HEK293 (cell line): ENCODE measurements at regions not wholly inside any gene's neighbourhood (a gene's known extent, or its start where the extent isn't known, plus 50 kb on each side); places are given as distances from the start of the nearest gene placed in this dataset.

ENCODE experiments used
- CTCF ChIA-PET: fragments of 350-600 bp; formaldehyde crosslinking; extraction: SDS; loops from one replicate; lab custom pipeline; 2021; ENCODE audit warnings: antibody characterized with exemption; lab: Yijun Ruan, JAX
- POLR2A ChIA-PET: fragments of 300-600 bp; formaldehyde crosslinking; extraction: SDS; loops from one replicate; lab custom pipeline; 2020; ENCODE audit warnings: antibody characterized with exemption, inconsistent platforms; lab: Yijun Ruan, JAX
- H3K27ac ChIP-seq: fragments of 200-500 bp; sonication (Bioruptor generic); 2 replicates; pipeline ENCODE4 v1.5.1; 2014; ENCODE audit warnings: low read depth, low read length, control low read depth, inconsistent platforms; ENCODE audit errors: extremely low read depth
- H3K36me3 ChIP-seq, 2 experiments: fragments of 200-500 bp in 1 of 2; sonication (Bioruptor generic) in 1 of 2; 1 replicate in 1 of 2; 2 replicates in 1 of 2; pipeline ENCODE4 v1.5.1; 2014 to 2017; ENCODE audit warnings: inconsistent platforms in 2 of 2, low read length in 2 of 2; ENCODE audit not compliant: control insufficient read depth in 2 of 2, insufficient read depth in 1 of 2
- H3K4me1 ChIP-seq: fragments of 200-500 bp; sonication (Bioruptor generic); 2 replicates; pipeline ENCODE4 v1.5.1; 2014; ENCODE audit warnings: mild to moderate bottlenecking, low read length, inconsistent platforms; ENCODE audit not compliant: control insufficient read depth, insufficient read depth
- H3K4me3 ChIP-seq: 2 replicates; pipeline ENCODE4 v1.5.1; 2011; ENCODE audit warnings: low read depth, mild to moderate bottlenecking, control low read depth, low read length, moderate library complexity
- H3K9me3 ChIP-seq: fragments of 200-500 bp; sonication (Bioruptor generic); 2 replicates; pipeline ENCODE4 v1.5.1; 2014; ENCODE audit warnings: low read depth, low read length, inconsistent platforms; ENCODE audit not compliant: control insufficient read depth, insufficient read depth
- FEZF1 ChIP-seq: fragments of 450-650 bp; formaldehyde crosslinking; IDR thresholded peaks from 2 replicates; pipeline ENCODE4 v1.5.1; 2016; ENCODE audit warnings: missing biosample characterization, missing genetic modification characterization
- GLIS2 ChIP-seq: fragments of 450-650 bp; formaldehyde crosslinking; IDR thresholded peaks from 2 replicates; pipeline ENCODE4 v1.5.1; 2016; ENCODE audit warnings: missing biosample characterization, missing genetic modification characterization
- KLF8 ChIP-seq: fragments of 450-650 bp; formaldehyde crosslinking; IDR thresholded peaks from 2 replicates; pipeline ENCODE4 v1.5.1; 2016; ENCODE audit warnings: missing biosample characterization, missing genetic modification characterization
- KLF9 ChIP-seq: fragments of 450-650 bp; formaldehyde crosslinking; IDR thresholded peaks from 2 replicates; pipeline ENCODE4 v1.5.1; 2016; ENCODE audit warnings: missing biosample characterization, missing genetic modification characterization, low read depth
- MEIS1 ChIP-seq: sonication (generic); formaldehyde crosslinking; IDR thresholded peaks from 2 replicates; pipeline ENCODE4 v1.8.1; 2022; ENCODE audit warnings: missing genetic modification reagents, mild to moderate bottlenecking, borderline replicate concordance
- SP7 ChIP-seq: fragments of 450-650 bp; formaldehyde crosslinking; IDR thresholded peaks from 2 replicates; pipeline ENCODE4 v1.5.1; 2016; ENCODE audit warnings: missing biosample characterization, missing genetic modification characterization
- TRIM28 ChIP-seq: IDR thresholded peaks from 2 replicates; pipeline ENCODE4 v1.6.1; 2011; ENCODE audit warnings: low read length, control low read depth, borderline replicate concordance
- ZBTB17 ChIP-seq: fragments of 450-650 bp; formaldehyde crosslinking; IDR thresholded peaks from 2 replicates; pipeline ENCODE4 v1.5.1; 2016; ENCODE audit warnings: missing biosample characterization, missing genetic modification characterization
- ZBTB21 ChIP-seq: fragments of 450-650 bp; formaldehyde crosslinking; IDR thresholded peaks from 2 replicates; pipeline ENCODE4 v1.5.1; 2017; ENCODE audit warnings: missing biosample characterization, missing genetic modification characterization
- ZIC2 ChIP-seq: fragments of 450-650 bp; formaldehyde crosslinking; IDR thresholded peaks from 2 replicates; pipeline ENCODE4 v1.5.1; 2016; ENCODE audit warnings: missing biosample characterization, missing genetic modification characterization
- ZNF133 ChIP-seq: fragments of 450-650 bp; formaldehyde crosslinking; IDR thresholded peaks from 2 replicates; pipeline ENCODE4 v1.5.1; 2016; ENCODE audit warnings: missing biosample characterization, missing genetic modification characterization
- ZNF184 ChIP-seq: fragments of 450-650 bp; IDR thresholded peaks from 2 replicates; pipeline ENCODE4 v1.5.1; 2018; ENCODE audit warnings: missing biosample characterization, mild to moderate bottlenecking, missing genetic modification characterization
- ZNF239 ChIP-seq: fragments of 450-650 bp; formaldehyde crosslinking; IDR thresholded peaks from 2 replicates; pipeline ENCODE4 v1.5.1; 2016; ENCODE audit warnings: missing biosample characterization, missing genetic modification characterization
- ZNF24 ChIP-seq: fragments of 450-650 bp; formaldehyde crosslinking; IDR thresholded peaks from 2 replicates; pipeline ENCODE4 v1.5.1; 2016; ENCODE audit warnings: missing biosample characterization, missing genetic modification characterization
- ZNF335 ChIP-seq: fragments of 450-650 bp; formaldehyde crosslinking; conservative IDR thresholded peaks from 2 replicates; pipeline ENCODE4 v1.5.1; 2016; ENCODE audit warnings: missing biosample characterization, missing genetic modification characterization
- ZNF366 ChIP-seq: fragments of 450-650 bp; formaldehyde crosslinking; conservative IDR thresholded peaks from 2 replicates; pipeline ENCODE4 v1.5.1; 2016; ENCODE audit warnings: missing biosample characterization, missing genetic modification characterization
- ZNF473 ChIP-seq: fragments of 450-650 bp; formaldehyde crosslinking; IDR thresholded peaks from 2 replicates; pipeline ENCODE4 v1.5.1; 2017; ENCODE audit warnings: missing biosample characterization, missing genetic modification characterization
- ZNF529 ChIP-seq: fragments of 450-650 bp; formaldehyde crosslinking; IDR thresholded peaks from 2 replicates; pipeline ENCODE4 v1.5.1; 2017; ENCODE audit warnings: missing genetic modification characterization, missing biosample characterization; ENCODE audit not compliant: insufficient replicate concordance
- ZNF701 ChIP-seq: fragments of 450-650 bp; formaldehyde crosslinking; IDR thresholded peaks from 2 replicates; pipeline ENCODE4 v1.5.1; 2016; ENCODE audit warnings: missing biosample characterization, missing genetic modification characterization
- ZNF785 ChIP-seq: fragments of 450-650 bp; formaldehyde crosslinking; IDR thresholded peaks from 2 replicates; pipeline ENCODE4 v1.5.1; 2016; ENCODE audit warnings: missing biosample characterization, missing genetic modification characterization
- TF ChIP-seq, protein P1 (sequence below): fragments of 450-650 bp; formaldehyde crosslinking; IDR thresholded peaks from 2 replicates; pipeline ENCODE4 v1.5.1; 2016; ENCODE audit warnings: missing biosample characterization, missing genetic modification characterization
- TF ChIP-seq, protein P2 (sequence below): fragments of 450-650 bp; formaldehyde crosslinking; IDR thresholded peaks from 2 replicates; pipeline ENCODE4 v1.5.1; 2016; ENCODE audit warnings: missing biosample characterization, missing genetic modification characterization
- TF ChIP-seq, protein P3 (sequence below): fragments of 450-650 bp; formaldehyde crosslinking; IDR thresholded peaks from 2 replicates; pipeline ENCODE4 v1.5.1; 2016; ENCODE audit warnings: missing biosample characterization, missing genetic modification characterization
- TF ChIP-seq, protein P4 (sequence below): fragments of 450-650 bp; formaldehyde crosslinking; IDR thresholded peaks from 2 replicates; pipeline ENCODE4 v1.5.1; 2017; ENCODE audit warnings: missing biosample characterization, missing genetic modification characterization
- TF ChIP-seq, protein P5 (sequence below): fragments of 450-650 bp; formaldehyde crosslinking; IDR thresholded peaks from 2 replicates; pipeline ENCODE4 v1.5.1; 2017; ENCODE audit warnings: missing biosample characterization, missing genetic modification characterization
- TF ChIP-seq, protein P6 (sequence below): fragments of 450-650 bp; formaldehyde crosslinking; IDR thresholded peaks from 2 replicates; pipeline ENCODE4 v1.5.1; 2016; ENCODE audit warnings: missing biosample characterization, missing genetic modification characterization

DNA sequence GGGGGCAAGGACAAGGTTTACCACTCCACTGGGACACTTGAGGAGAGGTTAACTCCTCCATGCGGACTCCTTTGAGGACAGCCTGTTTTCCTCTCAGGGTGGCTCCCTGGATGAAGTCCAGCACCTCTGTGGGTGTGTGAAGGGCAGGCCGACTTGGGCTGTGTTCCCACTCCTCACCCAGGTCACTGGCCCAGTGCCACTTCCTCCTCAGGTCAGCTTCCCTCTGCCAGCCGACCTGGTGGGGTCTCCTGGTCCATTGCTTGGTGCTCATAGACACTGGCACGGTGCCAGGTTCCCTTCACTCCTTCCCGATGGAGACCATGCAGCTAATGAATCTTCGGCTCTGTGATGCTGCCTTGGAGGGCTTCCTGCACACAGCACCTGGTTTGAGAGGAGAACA is 146.4 kb upstream of the RTL1 start (continued):
- TF ChIP-seq TRIM28 (no peak), ZNF473 (tag by site-specific recombination) (no peak), ZNF785 (tag by site-specific recombination) (no peak), FEZF1 (tag by site-specific recombination) (no peak), ZIC2 (tag by site-specific recombination) (no peak), ZNF239 (no peak), GLIS2 (tag by site-specific recombination) (no peak)
- TF ChIP-seq, protein P1, sequence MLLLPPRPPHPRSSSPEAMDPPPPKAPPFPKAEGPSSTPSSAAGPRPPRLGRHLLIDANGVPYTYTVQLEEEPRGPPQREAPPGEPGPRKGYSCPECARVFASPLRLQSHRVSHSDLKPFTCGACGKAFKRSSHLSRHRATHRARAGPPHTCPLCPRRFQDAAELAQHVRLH = no peak

DNA sequence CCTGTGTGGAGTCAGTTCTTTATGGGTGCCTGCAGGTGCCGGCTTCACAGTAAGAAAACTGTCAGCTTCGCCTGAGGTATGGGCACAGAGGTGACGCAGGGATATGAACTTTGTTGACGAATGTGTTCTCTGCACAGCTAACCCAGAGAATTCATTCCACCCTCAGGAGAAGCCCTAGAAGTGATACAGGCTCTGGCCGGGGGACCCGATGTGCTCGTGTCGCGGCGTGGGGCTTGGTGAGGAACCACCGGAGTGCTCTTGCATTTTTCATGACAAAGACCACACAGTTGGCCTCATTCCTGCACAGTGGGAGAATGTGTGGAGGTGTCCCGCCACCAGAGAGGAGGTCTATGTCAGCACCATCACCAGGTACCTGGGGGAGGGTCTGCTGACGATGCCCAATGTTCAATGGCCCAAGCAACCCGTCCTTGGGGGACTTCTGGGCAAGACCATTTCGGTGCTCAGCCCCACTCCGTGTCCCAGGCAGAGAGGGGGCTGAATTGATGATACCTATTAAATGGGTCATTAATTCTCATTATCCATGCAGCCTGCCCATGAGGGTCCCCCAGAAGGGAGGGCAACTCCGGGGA is 147.5 kb upstream of the RTL1 start:
- TF ChIP-seq ZNF335 = no peak
- TF ChIP-seq ZNF529 (tag by site-specific recombination) = no peak
- no peak for TF ChIP-seq ZBTB21 (tag by site-specific recombination)
- TF ChIP-seq MEIS1 (CRISPR knock-in tag) = no peak
- TF ChIP-seq, protein P2, sequence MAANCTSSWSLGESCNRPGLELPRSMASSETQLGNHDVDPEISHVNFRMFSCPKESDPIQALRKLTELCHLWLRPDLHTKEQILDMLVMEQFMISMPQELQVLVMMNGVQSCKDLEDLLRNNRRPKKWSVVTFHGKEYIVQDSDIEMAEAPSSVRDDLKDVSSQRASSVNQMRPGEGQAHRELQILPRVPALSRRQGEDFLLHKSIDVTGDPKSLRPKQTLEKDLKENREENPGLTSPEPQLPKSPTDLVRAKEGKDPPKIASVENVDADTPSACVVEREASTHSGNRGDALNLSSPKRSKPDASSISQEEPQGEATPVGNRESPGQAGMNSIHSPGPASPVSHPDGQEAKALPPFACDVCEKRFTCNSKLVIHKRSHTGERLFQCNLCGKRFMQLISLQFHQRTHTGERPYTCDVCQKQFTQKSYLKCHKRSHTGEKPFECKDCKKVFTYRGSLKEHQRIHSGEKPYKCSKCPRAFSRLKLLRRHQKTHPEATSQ (tag by site-specific recombination) = no peak
- TF ChIP-seq SP7 = no peak
- TF ChIP-seq ZNF133 (tag by site-specific recombination) = no peak
- TF ChIP-seq, protein P3, sequence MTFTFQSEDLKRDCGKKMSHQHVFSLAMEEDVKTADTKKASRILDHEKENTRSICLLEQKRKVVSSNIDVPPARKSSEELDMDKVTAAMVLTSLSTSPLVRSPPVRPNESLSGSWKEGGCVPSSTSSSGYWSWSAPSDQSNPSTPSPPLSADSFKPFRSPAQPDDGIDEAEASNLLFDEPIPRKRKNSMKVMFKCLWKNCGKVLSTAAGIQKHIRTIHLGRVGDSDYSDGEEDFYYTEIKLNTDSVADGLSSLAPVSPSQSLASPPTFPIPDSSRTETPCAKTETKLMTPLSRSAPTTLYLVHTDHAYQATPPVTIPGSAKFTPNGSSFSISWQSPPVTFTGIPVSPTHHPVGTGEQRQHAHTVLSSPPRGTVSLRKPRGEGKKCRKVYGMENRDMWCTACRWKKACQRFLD (tag by site-specific recombination) = no peak
- TF ChIP-seq ZNF24 (tag by site-specific recombination) = no peak
- no peak for TF ChIP-seq KLF9 (tag by site-specific recombination)
- TF ChIP-seq, protein P4, sequence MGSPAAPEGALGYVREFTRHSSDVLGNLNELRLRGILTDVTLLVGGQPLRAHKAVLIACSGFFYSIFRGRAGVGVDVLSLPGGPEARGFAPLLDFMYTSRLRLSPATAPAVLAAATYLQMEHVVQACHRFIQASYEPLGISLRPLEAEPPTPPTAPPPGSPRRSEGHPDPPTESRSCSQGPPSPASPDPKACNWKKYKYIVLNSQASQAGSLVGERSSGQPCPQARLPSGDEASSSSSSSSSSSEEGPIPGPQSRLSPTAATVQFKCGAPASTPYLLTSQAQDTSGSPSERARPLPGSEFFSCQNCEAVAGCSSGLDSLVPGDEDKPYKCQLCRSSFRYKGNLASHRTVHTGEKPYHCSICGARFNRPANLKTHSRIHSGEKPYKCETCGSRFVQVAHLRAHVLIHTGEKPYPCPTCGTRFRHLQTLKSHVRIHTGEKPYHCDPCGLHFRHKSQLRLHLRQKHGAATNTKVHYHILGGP (tag by site-specific recombination) = no peak
- no peak for TF ChIP-seq ZNF184 (tag by site-specific recombination)
- TF ChIP-seq KLF8 (tag by site-specific recombination) = no peak
- TF ChIP-seq ZNF701 (tag by site-specific recombination) = no peak
- TF ChIP-seq, protein P5, sequence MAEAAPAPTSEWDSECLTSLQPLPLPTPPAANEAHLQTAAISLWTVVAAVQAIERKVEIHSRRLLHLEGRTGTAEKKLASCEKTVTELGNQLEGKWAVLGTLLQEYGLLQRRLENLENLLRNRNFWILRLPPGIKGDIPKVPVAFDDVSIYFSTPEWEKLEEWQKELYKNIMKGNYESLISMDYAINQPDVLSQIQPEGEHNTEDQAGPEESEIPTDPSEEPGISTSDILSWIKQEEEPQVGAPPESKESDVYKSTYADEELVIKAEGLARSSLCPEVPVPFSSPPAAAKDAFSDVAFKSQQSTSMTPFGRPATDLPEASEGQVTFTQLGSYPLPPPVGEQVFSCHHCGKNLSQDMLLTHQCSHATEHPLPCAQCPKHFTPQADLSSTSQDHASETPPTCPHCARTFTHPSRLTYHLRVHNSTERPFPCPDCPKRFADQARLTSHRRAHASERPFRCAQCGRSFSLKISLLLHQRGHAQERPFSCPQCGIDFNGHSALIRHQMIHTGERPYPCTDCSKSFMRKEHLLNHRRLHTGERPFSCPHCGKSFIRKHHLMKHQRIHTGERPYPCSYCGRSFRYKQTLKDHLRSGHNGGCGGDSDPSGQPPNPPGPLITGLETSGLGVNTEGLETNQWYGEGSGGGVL (tag by site-specific recombination) = no peak
- TF ChIP-seq, protein P6, sequence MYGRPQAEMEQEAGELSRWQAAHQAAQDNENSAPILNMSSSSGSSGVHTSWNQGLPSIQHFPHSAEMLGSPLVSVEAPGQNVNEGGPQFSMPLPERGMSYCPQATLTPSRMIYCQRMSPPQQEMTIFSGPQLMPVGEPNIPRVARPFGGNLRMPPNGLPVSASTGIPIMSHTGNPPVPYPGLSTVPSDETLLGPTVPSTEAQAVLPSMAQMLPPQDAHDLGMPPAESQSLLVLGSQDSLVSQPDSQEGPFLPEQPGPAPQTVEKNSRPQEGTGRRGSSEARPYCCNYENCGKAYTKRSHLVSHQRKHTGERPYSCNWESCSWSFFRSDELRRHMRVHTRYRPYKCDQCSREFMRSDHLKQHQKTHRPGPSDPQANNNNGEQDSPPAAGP (tag by site-specific recombination) = no peak
- no peak for TF ChIP-seq ZNF366 (tag by site-specific recombination)
- TF ChIP-seq ZBTB17 (tag by site-specific recombination) = no peak
- TF ChIP-seq, all 188 proteins: peak for 0
- CTCF ChIA-PET = no interaction called here

More for the DNA sequence above, 147.5 kb upstream of the RTL1 start:
- no peak overlapping the region for H3K4me3 ChIP-seq
- H3K27ac ChIP-seq = no peak overlapping the region
- no peaks in the 10 kb centered on the region for H3K4me1 ChIP-seq
- POLR2A ChIA-PET = no interaction called here
- H3K9me3 ChIP-seq = no peaks in the 10 kb centered on the region
- no peaks in the 10 kb centered on the region for H3K36me3 ChIP-seq
